Endothelial cell of umbilical vein (primary cell): ENCODE measurements at regions not wholly inside any gene's neighbourhood (a gene's known extent, or its start where the extent isn't known, plus 50 kb on each side); places are given as distances from the start of the nearest gene placed in this dataset.

Source experiments
- BruUV-seq: library from RNA; stranded (reverse); fragments of 400-500 nt; replicated peaks from 2 replicates; lab custom pipeline; 2021; lab: Mats Ljungman, UMichigan
- CTCF ChIA-PET: fragments of 300-600, 350-600 bp; sonication (Branson Sonifier 250); formaldehyde crosslinking; loops from one replicate; lab custom pipeline; 2021; ENCODE audit warnings: antibody characterized with exemption, inconsistent platforms; lab: Charles Lee
- POLR2A ChIA-PET: fragments of 300-600, 350-600 bp; sonication (Branson Sonifier 250); formaldehyde crosslinking; loops from one replicate; lab custom pipeline; 2021; ENCODE audit warnings: antibody characterized with exemption, inconsistent platforms; lab: Charles Lee
- DNase-seq: peaks from one replicate; pipeline ENCODE4 v3.0.0-alpha.2; 2011; ENCODE audit warnings: low read depth, low spot score
- FAIRE-seq: peaks from 2 replicates; lab custom pipeline; 2011; peaks lifted over from hg19 to GRCh38; lab: Jason Lieb, UNC
- H2AFZ ChIP-seq: 2 replicates; pipeline ENCODE4 v1.6.0; 2012; ENCODE audit warnings: low read depth, low read length, control low read depth, inconsistent platforms
- H3K27ac ChIP-seq: 2 replicates; pipeline ENCODE4 v1.5.1; 2011; ENCODE audit warnings: low read depth, mild to moderate bottlenecking, control low read depth, low read length, moderate library complexity; ENCODE audit not compliant: insufficient read depth
- H3K27me3 ChIP-seq, 2 experiments: 2 replicates each; pipeline versions ENCODE4 v1.6.0 to v1.6.1; 2011; ENCODE audit warnings: low read length in 2 of 2, mixed read lengths in 1 of 2; ENCODE audit not compliant: control insufficient read depth in 2 of 2, insufficient read depth in 2 of 2
- H3K36me3 ChIP-seq, 2 experiments: 2 replicates in 1 of 2; 3 replicates in 1 of 2; pipeline ENCODE4 v1.5.1; 2011; ENCODE audit warnings: low read length in 2 of 2, mild to moderate bottlenecking in 1 of 2, moderate library complexity in 1 of 2; ENCODE audit not compliant: control insufficient read depth in 2 of 2, insufficient read depth in 2 of 2; ENCODE audit errors: extremely low read depth in 1 of 2
- H3K4me1 ChIP-seq: 3 replicates; pipeline ENCODE4 v1.5.1; 2011; ENCODE audit warnings: mild to moderate bottlenecking, low read length; ENCODE audit not compliant: control insufficient read depth, insufficient read depth; ENCODE audit errors: extremely low read depth
- H3K4me2 ChIP-seq: 2 replicates; pipeline ENCODE4 v1.6.1; 2011; ENCODE audit warnings: low read length, control low read depth, mixed read lengths; ENCODE audit not compliant: insufficient read depth
- H3K4me3 ChIP-seq, 3 experiments: fragments of 200-600 bp in 1 of 3; sonication (generic), shearing (Covaris generic) in 1 of 3; replicated peaks in 1 of 3; 2 replicates each; pipeline ENCODE4 v1.5.1; 2011 to 2016; ENCODE audit warnings: control low read depth in 3 of 3, low read length in 3 of 3, mild to moderate bottlenecking in 2 of 3, inconsistent platforms in 1 of 3, low read depth in 1 of 3, moderate library complexity in 1 of 3; ENCODE audit not compliant: insufficient read depth in 1 of 3
- H3K79me2 ChIP-seq: 2 replicates; pipeline ENCODE4 v1.6.0; 2012; ENCODE audit warnings: low read length, inconsistent platforms; ENCODE audit not compliant: control insufficient read depth, insufficient read depth
- H3K9ac ChIP-seq: replicated peaks from 2 replicates; pipeline ENCODE3; 2011; ENCODE audit warnings: low read length, control low read depth; ENCODE audit not compliant: insufficient read depth; ENCODE audit errors: extremely low read depth
- H3K9me1 ChIP-seq: replicated peaks from 3 replicates; pipeline ENCODE4 v1.6.0; 2011; ENCODE audit warnings: mild to moderate bottlenecking, low read length; ENCODE audit not compliant: control insufficient read depth, insufficient read depth; ENCODE audit errors: extremely low read depth
- H3K9me3 ChIP-seq: replicated peaks from 2 replicates; pipeline ENCODE4 v1.5.1; 2012; ENCODE audit warnings: low read length, inconsistent platforms; ENCODE audit not compliant: control insufficient read depth, insufficient read depth
- H4K20me1 ChIP-seq: replicated peaks from 2 replicates; pipeline ENCODE3; 2011; ENCODE audit warnings: mild to moderate bottlenecking, low read length; ENCODE audit not compliant: control insufficient read depth, insufficient read depth; ENCODE audit errors: extremely low read depth
- CTCF ChIP-seq, 2 donors: IDR thresholded peaks; 1 replicate in 1 of 2; 2 replicates in 1 of 2; pipeline ENCODE4 v1.5.1; 2011; ENCODE audit warnings: low read length in 2 of 2, mild to moderate bottlenecking in 2 of 2, moderate library complexity in 2 of 2, control low read depth in 1 of 2, inconsistent platforms in 1 of 2, low read depth in 1 of 2; ENCODE audit not compliant: insufficient read depth in 1 of 2; ENCODE audit errors: extremely low read depth in 1 of 2
- EZH2 ChIP-seq: IDR thresholded peaks from 2 replicates; pipeline ENCODE4 v1.6.1; 2012; ENCODE audit warnings: borderline replicate concordance, low read depth, mild to moderate bottlenecking, moderate library complexity, low read length, inconsistent platforms; ENCODE audit not compliant: severe bottlenecking
- FOS ChIP-seq: IDR thresholded peaks from 2 replicates; pipeline ENCODE4 v1.6.1; 2011; ENCODE audit warnings: mild to moderate bottlenecking, low read length, moderate library complexity, borderline replicate concordance; ENCODE audit not compliant: insufficient read depth
- GATA2 ChIP-seq: IDR thresholded peaks from 2 replicates; pipeline ENCODE4 v1.7.0; 2011; ENCODE audit warnings: low read depth, mild to moderate bottlenecking, moderate library complexity, mixed read lengths, low read length; ENCODE audit not compliant: insufficient read length, insufficient read depth
- JUN ChIP-seq: IDR thresholded peaks from 2 replicates; pipeline ENCODE4 v1.6.1; 2011; ENCODE audit warnings: borderline replicate concordance, low read depth; ENCODE audit not compliant: insufficient read length, insufficient read depth
- MAX ChIP-seq: IDR thresholded peaks from 2 replicates; pipeline ENCODE4 v1.6.1; 2011; ENCODE audit not compliant: insufficient read depth, insufficient read length
- MYC ChIP-seq: IDR thresholded peaks from one replicate; pipeline ENCODE4 v1.6.1; 2011; ENCODE audit warnings: mild to moderate bottlenecking, low read depth, low read length
- POLR2A ChIP-seq: IDR thresholded peaks from 2 replicates; pipeline ENCODE4 v1.6.1; 2012; ENCODE audit warnings: low read depth, mild to moderate bottlenecking, control low read depth, low read length
- POLR2AphosphoS5 ChIP-seq: IDR thresholded peaks from 2 replicates; pipeline ENCODE4 v1.6.1; 2012; ENCODE audit warnings: low read depth, mild to moderate bottlenecking, control low read depth, low read length, moderate library complexity; ENCODE audit not compliant: insufficient read depth
- dilution Hi-C: fragments of 300-500 bp; cut with MboI; formaldehyde crosslinking; loops from one replicate; pipeline ENCODE4 v1.15.0; 2019; ENCODE audit warnings: low sequenced_read_pairs; ENCODE audit not compliant: extremely low pct_ligation_motif_present
- intact Hi-C: fragments of 100-400 bp; cut with micrococcal nuclease; formaldehyde crosslinking; loops from one replicate; pipeline ENCODE4 v1.10.0; 2022

GRCh38 chr13:28573595-28574373 is 78.9 kb upstream of the FLT1 start:
- Histone ChIP-seq H3K9me1 (no peaks in the 10 kb centered on the region), H3K4me2 (no peak overlapping the region), H3K79me2 (no peaks in the 10 kb centered on the region), H4K20me1 (no peaks in the 10 kb centered on the region), H3K36me3 (no peaks in the 10 kb centered on the region), H3K9ac (peak overlapping the region; percentile 40), H3K9me3 (no peaks in the 10 kb centered on the region), H3K4me1 (peaks cover 10% of the 10 kb centered on the region), H3K27me3 (no peaks in the 10 kb centered on the region), H3K4me3 (no peak overlapping the region), H2AFZ (no peak overlapping the region), H3K27ac (peak overlapping the region; percentile 99)
- BruUV-seq: no TSS peak
- FAIRE-seq (no peak), DNase-seq (no peak)
- intact Hi-C loops (loop anchor here (1.0 to 2.0 kb wide), 10 partner anchors 15 to 249 kb away; partner anchors contain the start of genes FLT1 and POMP), dilution Hi-C loops (no loop called here)
- CTCF ChIA-PET: no interaction called here
- POLR2A ChIA-PET: no interaction called here
- no peak for TF ChIP-seq POLR2A
- no peak for TF ChIP-seq FOS
- no peak for TF ChIP-seq JUN
- no peak for TF ChIP-seq EZH2
- TF ChIP-seq POLR2AphosphoS5: no peak
- no peak for TF ChIP-seq MAX
- TF ChIP-seq GATA2: no peak
- TF ChIP-seq MYC: no peak
- TF ChIP-seq CTCF (IDR thresholded peaks at IDR 0.05; ENCODE audit: extremely low read depth in 1 of 2, insufficient read depth in 1 of 2, low read depth in 1 of 2, low read length in 2 of 2): no peak
